ENCODE measurements at regions not wholly inside any gene's neighbourhood (a gene's known extent, or its start where the extent isn't known, plus 50 kb on each side); places are given as distances from the start of the nearest gene placed in this dataset.

DNA sequence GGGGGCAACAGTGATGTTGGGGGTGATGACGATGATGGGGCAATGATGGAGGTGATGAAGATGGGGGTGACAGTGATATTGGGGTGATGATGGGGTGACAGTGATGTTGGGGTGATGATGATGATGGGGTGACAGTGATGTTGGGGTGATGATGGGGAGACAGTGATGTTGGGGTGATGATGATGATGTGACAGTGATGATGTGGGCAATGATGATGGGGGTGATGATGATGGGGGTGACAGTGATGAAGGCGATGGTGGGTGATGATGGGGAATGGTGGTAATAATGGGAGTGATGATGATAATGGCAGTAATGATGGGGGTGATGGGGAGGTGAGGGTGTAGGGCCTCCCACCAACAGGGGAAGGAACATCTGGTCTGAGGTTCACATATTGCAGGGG, 150.6 kb downstream of the ERMARD start:
- no peak for TF ChIP-seq POLR2AphosphoS5 (IDR thresholded peaks at IDR 0.05)
- TF ChIP-seq, protein P1, sequence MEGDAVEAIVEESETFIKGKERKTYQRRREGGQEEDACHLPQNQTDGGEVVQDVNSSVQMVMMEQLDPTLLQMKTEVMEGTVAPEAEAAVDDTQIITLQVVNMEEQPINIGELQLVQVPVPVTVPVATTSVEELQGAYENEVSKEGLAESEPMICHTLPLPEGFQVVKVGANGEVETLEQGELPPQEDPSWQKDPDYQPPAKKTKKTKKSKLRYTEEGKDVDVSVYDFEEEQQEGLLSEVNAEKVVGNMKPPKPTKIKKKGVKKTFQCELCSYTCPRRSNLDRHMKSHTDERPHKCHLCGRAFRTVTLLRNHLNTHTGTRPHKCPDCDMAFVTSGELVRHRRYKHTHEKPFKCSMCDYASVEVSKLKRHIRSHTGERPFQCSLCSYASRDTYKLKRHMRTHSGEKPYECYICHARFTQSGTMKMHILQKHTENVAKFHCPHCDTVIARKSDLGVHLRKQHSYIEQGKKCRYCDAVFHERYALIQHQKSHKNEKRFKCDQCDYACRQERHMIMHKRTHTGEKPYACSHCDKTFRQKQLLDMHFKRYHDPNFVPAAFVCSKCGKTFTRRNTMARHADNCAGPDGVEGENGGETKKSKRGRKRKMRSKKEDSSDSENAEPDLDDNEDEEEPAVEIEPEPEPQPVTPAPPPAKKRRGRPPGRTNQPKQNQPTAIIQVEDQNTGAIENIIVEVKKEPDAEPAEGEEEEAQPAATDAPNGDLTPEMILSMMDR (IDR thresholded peaks at IDR 0.05) = no peak
